ENCODE measurements at regions not wholly inside any gene's neighbourhood (a gene's known extent, or its start where the extent isn't known, plus 50 kb on each side); places are given as distances from the start of the nearest gene placed in this dataset.

DNA sequence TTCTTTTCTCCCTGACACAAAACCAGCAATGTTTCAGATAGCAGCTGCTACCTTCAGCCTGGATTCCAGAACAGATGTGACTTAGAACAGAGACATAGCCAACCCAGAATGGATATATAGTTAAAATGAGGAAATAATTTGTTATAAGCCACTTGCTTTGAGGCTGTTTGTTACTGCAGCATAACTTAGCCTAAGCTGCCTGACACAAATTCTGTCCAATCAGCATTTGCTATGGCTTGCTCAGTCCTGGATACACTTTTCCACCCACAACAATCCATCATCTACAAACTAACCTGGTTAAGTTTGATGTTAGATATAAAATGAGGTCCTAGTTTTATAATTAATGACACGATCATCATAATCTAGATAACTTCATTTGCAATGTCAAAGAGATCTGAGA, 480.4 kb downstream of the NR4A2 start:
- H3K36me3 ChIP-seq = no peaks in the 10 kb centered on the region
- no peak overlapping the region for H3K27ac ChIP-seq
- intact Hi-C loops (cut with DNase I) = no loop called here
- H3K9me3 ChIP-seq = no peaks in the 10 kb centered on the region
- H3K4me3 ChIP-seq = no peak overlapping the region
- TF ChIP-seq, protein P1, sequence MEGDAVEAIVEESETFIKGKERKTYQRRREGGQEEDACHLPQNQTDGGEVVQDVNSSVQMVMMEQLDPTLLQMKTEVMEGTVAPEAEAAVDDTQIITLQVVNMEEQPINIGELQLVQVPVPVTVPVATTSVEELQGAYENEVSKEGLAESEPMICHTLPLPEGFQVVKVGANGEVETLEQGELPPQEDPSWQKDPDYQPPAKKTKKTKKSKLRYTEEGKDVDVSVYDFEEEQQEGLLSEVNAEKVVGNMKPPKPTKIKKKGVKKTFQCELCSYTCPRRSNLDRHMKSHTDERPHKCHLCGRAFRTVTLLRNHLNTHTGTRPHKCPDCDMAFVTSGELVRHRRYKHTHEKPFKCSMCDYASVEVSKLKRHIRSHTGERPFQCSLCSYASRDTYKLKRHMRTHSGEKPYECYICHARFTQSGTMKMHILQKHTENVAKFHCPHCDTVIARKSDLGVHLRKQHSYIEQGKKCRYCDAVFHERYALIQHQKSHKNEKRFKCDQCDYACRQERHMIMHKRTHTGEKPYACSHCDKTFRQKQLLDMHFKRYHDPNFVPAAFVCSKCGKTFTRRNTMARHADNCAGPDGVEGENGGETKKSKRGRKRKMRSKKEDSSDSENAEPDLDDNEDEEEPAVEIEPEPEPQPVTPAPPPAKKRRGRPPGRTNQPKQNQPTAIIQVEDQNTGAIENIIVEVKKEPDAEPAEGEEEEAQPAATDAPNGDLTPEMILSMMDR (IDR thresholded peaks at IDR 0.05) = no peak
- DNase-seq (ENCODE audit: low spot score in 2 of 2) = no peak
- H3K27me3 ChIP-seq = no peaks in the 10 kb centered on the region
- H3K4me1 ChIP-seq = no peaks in the 10 kb centered on the region

DNA sequence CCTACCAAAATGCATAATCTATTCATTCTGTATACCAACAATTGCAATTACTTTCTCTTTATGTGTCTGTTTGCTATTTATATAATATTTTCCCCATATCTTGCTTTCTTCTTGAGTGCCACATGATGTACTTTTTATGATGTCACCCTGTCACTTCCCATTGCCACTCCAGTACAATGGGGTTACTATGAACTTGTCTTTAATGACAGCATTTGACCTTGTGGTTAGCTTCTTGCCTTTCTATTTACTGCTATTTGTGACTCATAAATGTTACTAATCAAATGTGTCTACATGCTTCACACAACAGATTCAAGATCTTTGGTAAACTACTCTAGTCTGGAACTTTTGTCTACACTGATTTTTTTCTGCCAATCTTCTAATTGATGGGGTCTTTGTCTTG, 486.3 kb downstream of the NR4A2 start:
- no peak for DNase-seq (ENCODE audit: low spot score in 2 of 2)
- no peaks in the 10 kb centered on the region for H3K9me3 ChIP-seq
- H3K4me1 ChIP-seq = no peaks in the 10 kb centered on the region
- H3K4me3 ChIP-seq = no peak overlapping the region
- no peaks in the 10 kb centered on the region for H3K27me3 ChIP-seq
- H3K36me3 ChIP-seq = no peaks in the 10 kb centered on the region
- intact Hi-C loops (cut with DNase I) = no loop called here
- TF ChIP-seq, protein P1 (IDR thresholded peaks at IDR 0.05) = no peak
- H3K27ac ChIP-seq = no peak overlapping the region

DNA sequence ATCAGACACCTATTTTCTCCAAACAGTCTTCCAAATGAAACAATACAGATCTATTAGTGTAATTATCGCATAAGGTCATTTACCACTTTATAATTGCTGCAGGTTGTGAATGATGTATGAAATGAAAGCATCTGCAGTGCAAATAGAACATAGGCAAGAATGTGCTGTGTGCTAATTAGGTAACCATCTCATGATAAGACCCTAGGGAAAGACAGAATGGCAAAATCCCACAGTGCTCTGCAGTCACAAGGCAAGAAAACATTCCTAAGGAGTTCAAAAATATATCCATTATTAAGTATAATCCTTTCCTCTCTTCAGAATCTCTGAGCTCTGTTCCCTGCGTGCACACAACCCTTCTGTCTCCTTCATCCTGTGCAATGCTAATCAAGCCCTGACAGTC, 488.1 kb downstream of the NR4A2 start:
- no peak overlapping the region for H3K4me3 ChIP-seq
- H3K4me1 ChIP-seq = no peaks in the 10 kb centered on the region
- no peaks in the 10 kb centered on the region for H3K27me3 ChIP-seq
- H3K9me3 ChIP-seq = no peaks in the 10 kb centered on the region
- H3K36me3 ChIP-seq = no peaks in the 10 kb centered on the region
- TF ChIP-seq, protein P1 (IDR thresholded peaks at IDR 0.05) = no peak
- H3K27ac ChIP-seq = no peak overlapping the region
- DNase-seq (ENCODE audit: low spot score in 2 of 2) = no peak
- intact Hi-C loops (cut with DNase I) = no loop called here

DNA sequence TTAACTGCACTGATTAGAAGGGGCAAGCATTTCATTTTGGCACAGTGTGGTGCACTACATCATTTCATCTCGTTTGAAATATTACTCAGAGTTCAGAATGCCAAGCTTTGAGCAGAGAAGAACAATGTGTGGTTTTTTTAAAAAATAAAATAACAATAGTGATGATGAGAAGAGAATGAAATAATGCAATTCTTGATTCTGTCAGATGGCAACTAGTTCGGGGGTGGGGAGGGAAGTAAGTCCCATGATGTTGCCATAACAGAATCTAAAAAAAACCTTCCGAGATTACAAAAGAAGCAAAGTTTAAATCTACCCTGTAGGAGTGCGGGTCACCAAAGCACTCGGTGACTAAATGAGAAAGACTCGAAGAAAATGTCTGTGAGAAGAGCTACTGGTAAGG, 490.4 kb downstream of the NR4A2 start:
- TF ChIP-seq, protein P1 (IDR thresholded peaks at IDR 0.05) = no peak

DNA sequence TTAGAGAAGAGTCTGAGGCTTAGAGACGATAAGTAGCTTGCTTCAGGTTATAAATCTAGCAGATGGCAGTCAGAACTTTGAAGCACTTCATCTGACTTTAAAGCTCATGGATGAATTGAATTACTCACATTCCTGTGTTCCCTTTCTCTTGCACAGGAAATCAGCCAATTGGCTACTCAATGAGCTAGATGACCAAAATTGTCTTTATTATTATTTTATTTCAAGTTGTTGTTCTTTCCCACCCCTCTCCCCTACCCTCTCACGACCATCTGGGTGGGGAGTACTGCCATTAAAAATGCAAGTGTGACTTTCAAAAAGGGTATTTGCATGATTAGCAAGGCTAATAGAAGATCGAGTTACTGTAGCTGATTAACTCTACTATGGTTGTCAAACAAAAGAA, 491.1 kb downstream of the NR4A2 start:
- TF ChIP-seq, protein P1 (IDR thresholded peaks at IDR 0.05) = no peak
- Histone ChIP-seq H3K4me1 (no peaks in the 10 kb centered on the region), H3K9me3 (no peaks in the 10 kb centered on the region), H3K27ac (no peak overlapping the region), H3K36me3 (no peaks in the 10 kb centered on the region), H3K4me3 (no peak overlapping the region), H3K27me3 (no peaks in the 10 kb centered on the region)
- intact Hi-C loops (cut with DNase I) = no loop called here
- DNase-seq (ENCODE audit: low spot score in 2 of 2) = no peak

More for the DNA sequence above, 490.4 kb downstream of the NR4A2 start:
- Histone ChIP-seq H3K27ac (no peak overlapping the region), H3K27me3 (no peaks in the 10 kb centered on the region), H3K4me1 (no peaks in the 10 kb centered on the region), H3K9me3 (no peaks in the 10 kb centered on the region), H3K4me3 (no peak overlapping the region), H3K36me3 (no peaks in the 10 kb centered on the region)
- intact Hi-C loops (cut with DNase I) = no loop called here
- no peak for DNase-seq (ENCODE audit: low spot score in 2 of 2)

DNA sequence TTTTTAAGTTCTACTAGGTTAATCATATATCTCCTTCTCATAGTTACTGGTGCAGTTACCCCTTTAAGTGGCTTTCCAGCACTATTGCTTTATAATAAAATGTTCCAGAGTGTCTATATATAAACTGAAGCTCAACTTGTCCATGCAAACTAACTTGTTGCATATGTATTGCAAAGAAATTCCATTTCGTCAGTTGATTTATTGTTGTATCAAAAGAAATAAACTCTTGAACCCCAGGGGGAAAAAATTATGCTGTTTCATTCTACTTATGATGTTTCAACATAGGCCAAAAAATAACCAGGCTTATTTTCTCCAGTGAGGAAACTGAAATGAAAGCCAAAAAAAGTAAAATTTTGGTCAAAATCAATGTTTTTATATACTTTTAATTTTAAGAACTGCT, 491.9 kb downstream of the NR4A2 start:
- no peaks in the 10 kb centered on the region for H3K4me1 ChIP-seq
- TF ChIP-seq, protein P1 (IDR thresholded peaks at IDR 0.05) = no peak
- no peaks in the 10 kb centered on the region for H3K9me3 ChIP-seq
- no peak overlapping the region for H3K27ac ChIP-seq
- intact Hi-C loops (cut with DNase I) = no loop called here
- H3K27me3 ChIP-seq = no peaks in the 10 kb centered on the region
- no peak overlapping the region for H3K4me3 ChIP-seq
- H3K36me3 ChIP-seq = no peaks in the 10 kb centered on the region
- DNase-seq (ENCODE audit: low spot score in 2 of 2) = no peak
